Activated CD8-positive, alpha-beta T cell treated with anti-CD3 and anti-CD28 coated beads for 36 hours (primary cell): ENCODE measurements at regions not wholly inside any gene's neighbourhood (a gene's known extent, or its start where the extent isn't known, plus 50 kb on each side); places are given as distances from the start of the nearest gene placed in this dataset.

Experiments
- ATAC-seq: fragments of 200-7000 bp; cut with Tn5 transposase; one replicate; pipeline ENCODE4 v1.10.0; 2021; ENCODE audit warnings: mild to moderate bottlenecking, moderate library complexity
- CTCF ChIA-PET: fragments of 350-600 bp; sonication (Branson Sonifier 250); formaldehyde crosslinking; loops from one replicate; lab custom pipeline; 2021; ENCODE audit warnings: antibody characterized with exemption; lab: Charles Lee
- POLR2A ChIA-PET: fragments of 350-600 bp; sonication (Branson Sonifier 250); formaldehyde crosslinking; loops from one replicate; lab custom pipeline; 2021; ENCODE audit warnings: antibody characterized with exemption; lab: Charles Lee
- DNase-seq: peaks from one replicate; pipeline ENCODE4 v3.0.0-alpha.2; 2020
- H3K27ac Mint-ChIP-seq: one replicate; pipeline ENCODE4 v1.8.0; 2021; ENCODE audit warnings: mild to moderate bottlenecking, mixed read lengths
- H3K27me3 Mint-ChIP-seq: one replicate; pipeline ENCODE4 v1.8.0; 2021; ENCODE audit warnings: mixed read lengths
- H3K36me3 Mint-ChIP-seq: one replicate; pipeline ENCODE4 v1.8.0; 2021; ENCODE audit warnings: low read depth, mixed read lengths
- H3K4me1 Mint-ChIP-seq: one replicate; pipeline ENCODE4 v1.8.0; 2021; ENCODE audit warnings: low read depth, mixed read lengths
- H3K4me3 Mint-ChIP-seq: one replicate; pipeline ENCODE4 v1.8.0; 2021; ENCODE audit warnings: mild to moderate bottlenecking, moderate library complexity, mixed read lengths
- H3K9me3 Mint-ChIP-seq: one replicate; pipeline ENCODE4 v1.8.0; 2021; ENCODE audit warnings: mixed read lengths
- intact Hi-C: fragments of 100-400 bp; cut with micrococcal nuclease; formaldehyde crosslinking; loops from one replicate; pipeline ENCODE4 v1.10.0; 2022
- TF ChIP-seq, protein P1 (sequence below): fragments of 200-600 bp; IDR thresholded peaks from one replicate; pipeline ENCODE4 v1.8.0; 2022; ENCODE audit warnings: antibody characterized with exemption, mild to moderate bottlenecking

GRCh38 chr6:63121166-63121565 is 90.1 kb upstream of the FKBP1C start:
- H3K4me3 Mint-ChIP-seq, result no peak overlapping the region
- no peak overlapping the region for H3K27ac Mint-ChIP-seq
- CTCF ChIA-PET, result no interaction called here
- H3K36me3 Mint-ChIP-seq, result no peaks in the 10 kb centered on the region
- TF ChIP-seq, protein P1, sequence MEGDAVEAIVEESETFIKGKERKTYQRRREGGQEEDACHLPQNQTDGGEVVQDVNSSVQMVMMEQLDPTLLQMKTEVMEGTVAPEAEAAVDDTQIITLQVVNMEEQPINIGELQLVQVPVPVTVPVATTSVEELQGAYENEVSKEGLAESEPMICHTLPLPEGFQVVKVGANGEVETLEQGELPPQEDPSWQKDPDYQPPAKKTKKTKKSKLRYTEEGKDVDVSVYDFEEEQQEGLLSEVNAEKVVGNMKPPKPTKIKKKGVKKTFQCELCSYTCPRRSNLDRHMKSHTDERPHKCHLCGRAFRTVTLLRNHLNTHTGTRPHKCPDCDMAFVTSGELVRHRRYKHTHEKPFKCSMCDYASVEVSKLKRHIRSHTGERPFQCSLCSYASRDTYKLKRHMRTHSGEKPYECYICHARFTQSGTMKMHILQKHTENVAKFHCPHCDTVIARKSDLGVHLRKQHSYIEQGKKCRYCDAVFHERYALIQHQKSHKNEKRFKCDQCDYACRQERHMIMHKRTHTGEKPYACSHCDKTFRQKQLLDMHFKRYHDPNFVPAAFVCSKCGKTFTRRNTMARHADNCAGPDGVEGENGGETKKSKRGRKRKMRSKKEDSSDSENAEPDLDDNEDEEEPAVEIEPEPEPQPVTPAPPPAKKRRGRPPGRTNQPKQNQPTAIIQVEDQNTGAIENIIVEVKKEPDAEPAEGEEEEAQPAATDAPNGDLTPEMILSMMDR, result no peak
- H3K9me3 Mint-ChIP-seq, result no peaks in the 10 kb centered on the region
- intact Hi-C loops, result no loop called here
- no peak for DNase-seq
- H3K4me1 Mint-ChIP-seq, result no peaks in the 10 kb centered on the region
- ATAC-seq, result no peak
- no peaks in the 10 kb centered on the region for H3K27me3 Mint-ChIP-seq
- POLR2A ChIA-PET, result no interaction called here

GRCh38 chr6:63140114-63140513 is 71.2 kb upstream of the FKBP1C start:
- POLR2A ChIA-PET, result no interaction called here
- H3K27ac Mint-ChIP-seq, result no peak overlapping the region
- H3K27me3 Mint-ChIP-seq, result no peaks in the 10 kb centered on the region
- no peak for ATAC-seq
- intact Hi-C loops, result no loop called here
- CTCF ChIA-PET, result no interaction called here
- H3K36me3 Mint-ChIP-seq, result no peaks in the 10 kb centered on the region
- TF ChIP-seq, protein P1, result no peak
- DNase-seq, result no peak
- H3K4me1 Mint-ChIP-seq, result no peaks in the 10 kb centered on the region
- H3K4me3 Mint-ChIP-seq, result no peak overlapping the region
- peaks cover 7% of the 10 kb centered on the region for H3K9me3 Mint-ChIP-seq

GRCh38 chr6:63140692-63141318 is 70.5 kb upstream of the FKBP1C start:
- ChIA-PET POLR2A (no interaction called here), CTCF (no interaction called here)
- TF ChIP-seq, protein P1, result no peak
- Mint-ChIP-seq H3K27me3 (no peaks in the 10 kb centered on the region), H3K4me1 (no peaks in the 10 kb centered on the region), H3K9me3 (peaks cover 7% of the 10 kb centered on the region), H3K4me3 (no peak overlapping the region), H3K36me3 (no peaks in the 10 kb centered on the region), H3K27ac (no peak overlapping the region)
- DNase-seq (no peak), ATAC-seq (no peak)
- intact Hi-C loops, result no loop called here

DNA sequence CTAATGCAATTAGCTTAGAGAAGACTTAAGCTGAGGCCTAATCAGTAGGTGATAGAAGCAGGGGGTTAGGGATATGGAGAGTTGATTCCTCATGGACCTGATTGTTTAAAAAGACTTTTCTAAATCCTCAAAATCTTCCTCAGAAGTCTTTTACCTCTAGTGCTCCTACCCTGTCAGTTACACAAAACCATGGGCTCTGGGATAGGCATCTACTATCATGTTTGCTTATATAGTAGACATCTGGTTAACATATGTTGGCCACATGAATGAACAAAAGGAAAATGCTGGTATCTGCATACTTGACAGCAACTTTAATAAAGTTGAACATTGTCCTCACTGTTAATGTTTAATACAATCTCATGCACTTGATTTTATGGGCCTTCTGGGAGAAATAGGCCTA is 61.5 kb upstream of the FKBP1C start:
- Mint-ChIP-seq H3K36me3 (no peaks in the 10 kb centered on the region), H3K27ac (no peak overlapping the region), H3K4me1 (no peaks in the 10 kb centered on the region), H3K9me3 (peaks cover 1% of the 10 kb centered on the region), H3K27me3 (no peaks in the 10 kb centered on the region), H3K4me3 (no peak overlapping the region)
- POLR2A ChIA-PET, result no interaction called here
- intact Hi-C loops, result no loop called here
- DNase-seq, result no peak
- TF ChIP-seq, protein P1, result no peak
- CTCF ChIA-PET, result no interaction called here
- no peak for ATAC-seq

GRCh38 chr6:63154535-63154934 is 56.7 kb upstream of the FKBP1C start:
- Mint-ChIP-seq H3K27me3 (no peaks in the 10 kb centered on the region), H3K4me1 (no peaks in the 10 kb centered on the region), H3K4me3 (no peak overlapping the region), H3K9me3 (no peaks in the 10 kb centered on the region), H3K27ac (no peak overlapping the region), H3K36me3 (no peaks in the 10 kb centered on the region)
- intact Hi-C loops, result no loop called here
- ChIA-PET POLR2A (no interaction called here), CTCF (no interaction called here)
- DNase-seq (no peak), ATAC-seq (no peak)
- TF ChIP-seq, protein P1, result no peak
